GM19468 (cell line): ENCODE measurements at regions not wholly inside any gene's neighbourhood (a gene's known extent, or its start where the extent isn't known, plus 50 kb on each side); places are given as distances from the start of the nearest gene placed in this dataset.

Source experiments
- ATAC-seq: cut with Tn5 transposase; IDR thresholded peaks from one replicate; pipeline ENCODE4 v1.9.1; 2021; ENCODE audit warnings: mild to moderate bottlenecking, moderate library complexity, moderate number of reproducible peaks; ENCODE audit not compliant: unreplicated experiment; ENCODE audit errors: extremely low read depth

DNA sequence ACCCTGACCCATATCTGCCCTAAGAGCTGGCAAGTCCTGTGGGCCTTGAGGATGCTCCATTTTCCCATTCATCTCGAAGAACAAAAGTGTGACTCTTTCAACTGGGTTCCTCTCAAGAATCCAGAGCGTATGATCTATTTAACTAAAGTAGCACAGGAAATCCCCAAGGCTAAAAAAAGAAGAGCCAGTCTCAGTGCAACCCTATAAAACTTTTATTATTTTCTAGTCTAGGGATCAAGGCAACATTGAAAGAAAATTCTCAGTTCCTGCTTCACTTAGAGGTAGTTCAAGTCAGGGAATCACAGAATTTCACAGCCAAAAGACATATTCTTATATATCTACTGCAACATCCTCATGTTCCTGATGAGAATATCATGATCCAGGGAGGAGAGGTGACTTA, 51.6 kb upstream of the GRM7 start:
- no peak for ATAC-seq
